Esophagus mucosa (tissue), 1 donor: ENCODE measurements at regions not wholly inside any gene's neighbourhood (a gene's known extent, or its start where the extent isn't known, plus 50 kb on each side); places are given as distances from the start of the nearest gene placed in this dataset.
A peak's percentile ranks its signal among the peaks of the same experiment; 100 is the strongest.
"Not testable (repeated sequence)": the region's sequence is repeated elsewhere in the genome, so short reads cannot be mapped to it uniquely, and the experiment has no call there.

Experiments
- ATAC-seq: fragments of 200-7000 bp; cut with Tn5 transposase; one replicate; pipeline ENCODE4 v1.9.1; 2020
- donor health status: DM: yes; HTN: yes; CAD: no.

GRCh38 chr4:123229286-123229685 is 167.3 kb upstream of the SPRY1 start:
- no peak for ATAC-seq

DNA sequence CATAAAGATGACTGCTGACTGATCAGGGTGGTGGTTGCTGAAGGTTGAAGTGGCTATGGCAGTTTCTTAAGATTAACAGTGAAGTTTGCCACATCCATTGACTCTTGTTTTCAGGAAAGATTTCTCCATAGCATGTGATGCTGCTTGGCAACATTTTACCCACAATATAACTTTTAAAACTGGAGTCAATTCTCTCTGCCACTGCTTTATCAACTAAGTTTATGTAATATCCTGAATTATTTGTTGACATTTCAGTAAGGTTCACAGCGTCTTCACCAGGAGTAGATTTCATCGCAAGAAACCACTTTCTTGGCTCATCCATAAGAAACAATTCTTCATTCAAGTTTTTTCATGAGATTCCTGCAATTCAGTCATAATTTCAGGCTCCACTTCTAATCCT is 166.5 kb upstream of the SPRY1 start:
- no peak for ATAC-seq

- ATAC-seq: no peak
These were observed 164.2 kb upstream of the SPRY1 start for GRCh38 chr4:123232439-123232838.

GRCh38 chr4:123233136-123233768 is 163.3 kb upstream of the SPRY1 start:
- ATAC-seq: no peak

GRCh38 chr4:123234955-123235354 is 161.6 kb upstream of the SPRY1 start:
- ATAC-seq: no peak

- ATAC-seq: no peak
These were observed 161.2 kb upstream of the SPRY1 start for GRCh38 chr4:123235431-123235830.

DNA sequence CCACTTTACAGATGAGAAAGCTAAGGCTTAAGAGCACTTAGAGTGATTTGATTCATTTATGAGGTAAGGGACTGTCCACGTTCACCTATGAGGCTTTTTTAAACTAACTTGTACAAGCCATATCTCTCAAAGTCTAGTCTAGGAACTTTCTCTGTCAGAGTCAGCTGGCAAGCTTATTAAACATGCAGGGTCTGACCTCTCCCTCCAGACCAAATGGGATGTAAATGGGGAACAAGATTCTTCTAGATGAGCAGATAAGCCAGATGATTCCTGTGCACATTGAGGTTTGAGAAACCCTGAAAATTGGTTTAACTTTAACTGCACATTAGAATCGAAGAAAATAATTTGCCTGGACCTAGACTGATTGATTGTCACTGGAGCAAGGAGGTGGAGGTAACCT is 160.0 kb upstream of the SPRY1 start:
- no peak for ATAC-seq

- ATAC-seq: not testable (repeated sequence)
These were observed 156.3 kb upstream of the SPRY1 start for GRCh38 chr4:123240286-123240685.

DNA sequence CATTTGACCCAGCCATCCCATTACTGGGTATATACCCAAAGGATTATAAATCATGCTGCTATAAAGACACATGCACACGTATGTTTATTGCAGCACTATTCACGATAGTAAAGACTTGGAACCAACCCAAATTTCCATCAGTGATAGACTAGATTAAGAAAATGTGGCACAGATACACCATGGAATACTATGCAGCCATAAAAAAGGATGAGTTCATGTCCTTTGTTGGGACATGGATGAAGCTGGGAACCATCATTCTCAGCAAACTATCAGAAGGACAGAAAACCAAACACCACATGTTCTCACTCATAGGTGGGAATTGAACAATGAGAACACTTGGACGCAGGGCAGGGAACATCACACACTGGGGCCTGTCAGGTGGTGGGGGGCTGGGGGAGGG is 153.4 kb upstream of the SPRY1 start:
- not testable (repeated sequence) for ATAC-seq

DNA sequence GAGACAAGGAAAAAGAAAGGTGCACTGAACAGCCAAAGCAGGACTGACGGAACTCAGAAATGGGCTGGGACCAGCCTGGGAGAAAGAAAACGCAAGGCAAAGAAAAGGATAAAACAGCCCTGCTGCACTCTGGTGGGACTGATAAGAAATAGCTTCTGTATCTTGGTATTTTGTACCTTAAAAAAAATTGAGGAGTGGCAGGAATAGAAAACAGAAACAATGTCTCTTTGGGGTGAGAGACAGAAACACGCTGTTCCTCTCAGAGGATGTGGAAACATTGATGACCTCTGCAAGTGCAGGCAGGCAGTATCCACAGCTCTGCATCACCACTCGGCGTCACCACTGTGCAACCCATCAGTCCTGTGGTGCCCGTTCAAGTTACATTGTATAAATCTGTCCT is 152.5 kb upstream of the SPRY1 start:
- ATAC-seq: peak; percentile 97

- peak; percentile 69 for ATAC-seq
These were observed 150.5 kb upstream of the SPRY1 start for GRCh38 chr4:123246085-123246484.

GRCh38 chr4:123248085-123248659 is 148.4 kb upstream of the SPRY1 start:
- ATAC-seq: no peak

DNA sequence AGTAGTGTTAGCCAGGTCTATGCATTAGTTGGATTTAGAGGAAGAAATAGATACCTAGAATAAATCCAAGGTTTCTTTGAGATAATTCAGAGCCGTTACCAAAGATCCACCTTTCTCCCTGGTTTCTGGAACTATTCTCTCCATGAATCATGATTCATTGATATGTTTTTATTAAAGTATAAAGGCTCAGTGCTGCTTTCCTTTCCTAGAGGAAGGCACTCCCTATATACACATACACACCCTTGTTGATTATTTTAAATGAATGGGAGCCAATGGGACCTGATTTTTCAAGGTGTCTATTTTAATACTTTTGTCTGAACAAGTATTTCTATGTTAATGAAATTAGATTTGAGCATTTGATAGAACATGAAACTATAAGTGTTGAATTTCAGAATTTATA is 146.8 kb upstream of the SPRY1 start:
- ATAC-seq: peak; percentile 71

DNA sequence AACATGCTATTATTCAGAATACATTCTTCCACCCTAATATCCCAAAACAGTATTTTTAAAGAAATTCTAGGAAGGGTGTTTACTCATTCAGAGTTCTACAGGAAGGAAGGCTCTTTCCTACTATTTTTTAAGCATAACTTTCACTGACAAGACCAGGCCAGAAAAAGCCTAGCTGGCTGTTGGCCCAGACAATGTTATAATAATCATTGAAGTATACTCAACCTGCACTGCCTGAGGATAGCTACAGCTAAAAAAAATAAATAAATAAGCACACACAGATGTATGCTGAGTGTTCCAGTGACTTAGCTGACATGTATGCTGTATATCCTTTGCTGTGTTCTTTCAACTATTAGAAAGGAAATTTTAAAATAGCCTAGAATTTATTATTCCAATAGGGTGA is 145.8 kb upstream of the SPRY1 start:
- peak; percentile 70 for ATAC-seq

- no peak for ATAC-seq
These were observed 140.6 kb upstream of the SPRY1 start for GRCh38 chr4:123255971-123256370.

DNA sequence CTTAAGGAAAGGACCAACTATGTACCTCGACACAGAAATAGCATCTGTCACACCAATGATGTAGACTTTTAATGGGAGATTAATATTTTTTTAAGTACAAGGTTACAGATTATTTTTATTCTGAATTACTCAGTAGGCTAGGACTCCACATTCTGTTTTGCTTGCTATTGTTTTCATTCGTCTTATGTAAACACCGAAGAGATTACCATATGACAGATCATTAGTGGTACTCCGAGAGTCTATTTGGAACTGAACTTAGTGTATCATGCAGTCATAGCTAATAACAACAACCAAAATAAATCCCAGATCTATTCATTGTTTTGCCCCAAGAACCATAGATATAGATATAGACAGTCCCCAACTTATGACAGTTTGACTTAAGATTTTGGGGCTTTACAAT is 139.7 kb upstream of the SPRY1 start:
- no peak for ATAC-seq

DNA sequence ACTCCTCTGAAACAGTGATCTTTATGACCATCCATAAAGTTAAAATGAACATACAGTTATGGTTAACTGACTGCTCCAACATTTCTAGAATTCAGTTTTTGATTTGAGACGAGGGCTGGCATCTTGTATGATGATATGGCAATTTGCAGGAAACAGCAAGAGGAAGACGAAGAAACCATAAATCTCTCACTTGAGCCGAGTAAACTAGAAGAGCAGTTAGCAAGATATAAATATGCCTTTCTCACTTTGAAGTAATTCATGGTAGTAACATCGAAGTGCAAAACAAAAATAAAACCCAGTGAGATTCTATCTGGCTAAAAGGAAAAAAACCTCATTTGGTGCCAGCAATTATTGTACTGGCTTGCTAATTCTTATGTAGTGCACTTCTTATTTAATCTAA is 139.0 kb upstream of the SPRY1 start:
- ATAC-seq: no peak

DNA sequence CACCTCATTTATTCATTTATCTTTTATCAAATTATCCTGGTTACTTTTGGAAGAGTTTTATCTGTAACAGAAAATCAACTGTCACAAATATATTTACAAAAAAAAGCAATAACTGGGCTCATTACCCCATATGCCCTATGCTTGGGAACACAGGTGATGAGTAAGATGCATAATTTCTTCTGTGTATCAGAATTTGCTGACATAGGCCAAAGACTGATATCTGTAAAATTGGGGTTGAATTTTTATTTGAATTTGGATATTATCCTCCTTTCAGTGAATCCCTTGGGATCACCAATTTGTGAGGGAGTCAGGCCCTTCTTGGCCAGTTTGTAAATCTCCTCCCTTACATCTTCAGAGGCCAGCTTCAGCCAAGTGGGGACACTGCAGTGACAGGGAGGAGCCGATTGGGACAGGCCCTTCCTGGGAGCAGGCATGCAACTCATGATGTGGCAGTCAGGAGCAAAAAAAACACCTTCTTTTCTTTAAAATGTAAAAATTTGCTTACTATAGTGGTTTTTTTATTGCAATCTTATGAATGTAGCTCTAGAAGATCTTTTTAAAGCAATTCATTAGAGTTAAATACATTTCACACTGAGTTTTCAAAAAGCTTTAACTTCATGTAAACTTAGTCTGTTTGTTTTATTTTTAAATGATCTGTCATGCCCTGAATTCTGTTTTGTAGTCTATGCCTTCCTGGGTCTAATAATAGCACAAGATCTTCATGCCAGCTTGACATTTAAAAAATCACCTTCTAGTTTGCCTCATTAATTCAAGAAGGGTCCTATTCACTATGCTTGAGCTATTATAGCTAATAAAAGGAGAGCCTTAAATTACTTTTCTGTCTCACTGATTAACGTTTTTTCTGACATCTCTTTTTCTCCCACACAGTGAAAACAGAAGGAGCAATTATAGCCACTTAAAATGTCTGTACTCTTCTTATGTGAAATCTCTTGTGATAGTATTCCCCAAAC is 136.6 kb upstream of the SPRY1 start:
- no peak for ATAC-seq

GRCh38 chr4:123260653-123261052 is 135.9 kb upstream of the SPRY1 start:
- no peak for ATAC-seq

- no peak for ATAC-seq
These were observed 134.5 kb upstream of the SPRY1 start for GRCh38 chr4:123262080-123262479.

DNA sequence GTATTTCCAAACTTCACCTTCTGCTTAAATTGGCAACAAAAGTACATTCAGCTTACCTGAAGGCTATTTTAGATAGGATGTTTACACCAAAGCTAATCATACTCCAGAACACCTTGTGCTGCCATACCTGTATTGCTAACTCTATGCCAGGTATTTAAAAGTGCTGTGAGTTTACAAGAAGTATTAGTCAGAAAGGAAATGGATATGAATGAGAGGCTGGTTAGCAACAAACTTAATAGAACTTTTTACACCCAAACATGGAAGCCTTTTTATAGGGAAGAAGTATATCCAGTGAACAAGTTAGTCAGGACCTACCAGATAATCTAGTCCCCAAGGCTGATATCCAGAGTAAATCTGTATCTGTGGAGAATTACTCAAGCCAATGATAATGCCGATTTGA is 131.2 kb upstream of the SPRY1 start:
- peak; percentile 96 for ATAC-seq

GRCh38 chr4:123266221-123266620 is 130.4 kb upstream of the SPRY1 start:
- ATAC-seq: no peak

DNA sequence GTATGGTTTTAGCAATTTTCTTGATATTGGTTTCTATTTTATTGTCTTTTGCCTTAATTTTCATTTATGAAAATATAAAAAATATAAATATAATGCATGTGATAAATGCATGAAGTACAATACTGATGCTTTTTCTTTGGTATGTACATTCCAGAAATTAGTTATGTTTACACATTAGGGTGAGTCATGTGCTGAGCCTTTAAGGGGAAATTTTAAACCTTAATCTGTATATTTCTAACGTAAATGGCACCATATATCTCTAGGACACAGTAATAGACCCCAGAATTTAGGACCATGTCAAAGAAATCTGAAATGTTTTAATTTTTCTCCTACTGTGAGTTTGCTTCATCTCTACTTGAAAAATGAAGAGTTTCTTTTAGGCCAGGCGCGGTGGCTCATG is 117.8 kb upstream of the SPRY1 start:
- ATAC-seq: no peak
